ENCODE measurements at regions not wholly inside any gene's neighbourhood (a gene's known extent, or its start where the extent isn't known, plus 50 kb on each side); places are given as distances from the start of the nearest gene placed in this dataset.

DNA sequence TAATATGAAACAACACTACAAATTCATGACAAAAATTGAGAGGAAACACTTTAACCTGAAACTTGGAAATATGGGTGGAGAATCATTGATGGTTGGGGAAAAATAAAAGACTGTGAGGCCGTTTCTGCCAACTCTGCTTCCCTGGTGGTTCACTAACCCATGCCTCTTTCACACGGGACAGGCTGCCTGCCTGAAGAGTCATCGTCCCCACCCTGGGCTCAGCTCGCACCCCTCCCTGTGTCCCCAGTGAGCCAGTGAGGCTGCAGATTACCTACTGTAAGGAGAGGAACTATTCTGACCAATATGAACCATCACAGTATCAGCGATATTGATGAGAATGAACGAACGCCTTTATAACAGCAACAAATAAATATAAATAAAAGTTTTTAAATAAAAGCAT, 357.8 kb upstream of the CDH20 start:
- no peak for DNase-seq
- H3K36me3 Mint-ChIP-seq (ENCODE audit: low read depth): no peaks in the 10 kb centered on the region
- H3K27me3 Mint-ChIP-seq (ENCODE audit: low read depth): no peaks in the 10 kb centered on the region
- H3K9me3 Mint-ChIP-seq (ENCODE audit: insufficient read depth): no peaks in the 10 kb centered on the region
- no peak for ATAC-seq
- H3K4me1 Mint-ChIP-seq (ENCODE audit: low read depth): no peaks in the 10 kb centered on the region
- POLR2A ChIA-PET: no interaction called here
- H3K27ac Mint-ChIP-seq: no peak overlapping the region
- no peak overlapping the region for H3K4me3 Mint-ChIP-seq
- CTCF ChIA-PET: no interaction called here

DNA sequence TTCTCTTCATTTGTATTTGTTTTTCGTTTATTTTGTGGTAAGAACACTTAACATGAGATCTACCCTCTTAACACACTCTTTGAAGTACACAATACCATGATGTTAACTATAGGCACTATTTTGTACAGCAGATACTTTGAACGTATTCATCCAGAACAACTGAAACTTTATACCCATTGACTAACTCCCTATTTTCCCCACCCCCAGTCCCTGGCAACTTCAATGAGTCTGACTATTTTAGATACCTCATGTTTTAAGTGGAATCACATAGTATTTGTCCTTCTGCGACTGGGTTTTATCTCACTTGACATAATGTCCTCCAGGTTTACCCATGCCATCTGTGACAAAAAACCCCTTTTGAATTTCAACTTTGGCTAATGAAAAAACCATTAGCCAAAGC, 356.3 kb upstream of the CDH20 start:
- POLR2A ChIA-PET: no interaction called here
- CTCF ChIA-PET: no interaction called here
- no peak overlapping the region for H3K4me3 Mint-ChIP-seq
- DNase-seq (no peak), ATAC-seq (no peak)
- H3K27ac Mint-ChIP-seq: no peak overlapping the region
- no peaks in the 10 kb centered on the region for H3K27me3 Mint-ChIP-seq (ENCODE audit: low read depth)
- H3K36me3 Mint-ChIP-seq (ENCODE audit: low read depth): no peaks in the 10 kb centered on the region
- H3K4me1 Mint-ChIP-seq (ENCODE audit: low read depth): no peaks in the 10 kb centered on the region
- no peaks in the 10 kb centered on the region for H3K9me3 Mint-ChIP-seq (ENCODE audit: insufficient read depth)

DNA sequence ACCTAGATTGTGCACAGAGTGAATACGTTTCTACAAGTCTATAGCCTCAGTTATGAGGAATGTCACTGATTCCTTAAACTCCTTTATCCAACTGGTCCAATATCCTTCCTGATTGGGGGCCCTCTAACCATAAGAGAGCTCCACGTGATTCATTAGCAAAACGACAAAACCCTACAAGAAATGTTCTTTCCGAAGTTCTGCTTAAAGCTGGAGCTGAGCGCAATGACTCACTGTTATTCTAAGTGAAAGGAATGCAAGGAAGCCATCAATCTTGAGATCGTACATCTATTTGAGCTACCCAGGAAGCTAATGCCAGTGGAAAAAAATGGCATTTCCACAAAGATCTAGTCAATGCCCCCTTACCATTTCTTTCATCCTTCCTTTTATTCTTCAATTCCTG, 354.9 kb upstream of the CDH20 start:
- ATAC-seq (no peak), DNase-seq (no peak)
- no peaks in the 10 kb centered on the region for H3K36me3 Mint-ChIP-seq (ENCODE audit: low read depth)
- CTCF ChIA-PET: no interaction called here
- POLR2A ChIA-PET: no interaction called here
- no peaks in the 10 kb centered on the region for H3K27me3 Mint-ChIP-seq (ENCODE audit: low read depth)
- no peaks in the 10 kb centered on the region for H3K4me1 Mint-ChIP-seq (ENCODE audit: low read depth)
- H3K27ac Mint-ChIP-seq: no peak overlapping the region
- no peak overlapping the region for H3K4me3 Mint-ChIP-seq
- H3K9me3 Mint-ChIP-seq (ENCODE audit: insufficient read depth): no peaks in the 10 kb centered on the region

DNA sequence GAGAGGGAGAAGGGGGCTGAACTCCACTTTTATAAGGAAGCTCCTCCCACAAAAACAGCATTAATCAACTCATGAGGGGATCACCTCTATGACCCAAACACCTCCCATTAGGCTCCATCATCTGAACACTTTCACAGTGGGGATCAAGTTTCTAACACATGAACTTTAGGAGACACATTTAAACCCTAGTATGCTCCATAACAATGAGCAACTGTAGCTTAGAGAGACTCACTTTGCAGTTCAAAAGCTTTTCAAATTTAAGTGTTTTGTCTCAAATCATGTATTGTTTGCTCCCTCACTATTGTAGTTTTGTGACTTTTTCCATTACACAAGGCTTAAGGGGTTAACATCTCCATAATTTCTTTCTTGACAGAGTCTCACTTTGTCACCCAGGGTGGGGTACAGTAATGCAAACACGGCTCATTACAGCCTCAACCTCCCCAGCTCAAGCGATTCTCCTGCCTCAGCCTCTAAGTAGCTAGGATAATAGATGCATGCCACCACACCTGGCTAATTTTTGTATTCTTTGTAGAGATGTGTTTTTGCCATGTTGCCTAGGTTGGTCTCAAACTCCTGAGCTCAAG, 352.7 kb upstream of the CDH20 start:
- Mint-ChIP-seq H3K36me3 (ENCODE audit: low read depth) (no peaks in the 10 kb centered on the region), H3K4me1 (ENCODE audit: low read depth) (no peaks in the 10 kb centered on the region), H3K9me3 (ENCODE audit: insufficient read depth) (no peaks in the 10 kb centered on the region), H3K27ac (no peak overlapping the region), H3K4me3 (no peak overlapping the region), H3K27me3 (ENCODE audit: low read depth) (no peaks in the 10 kb centered on the region)
- ChIA-PET POLR2A (no interaction called here), CTCF (no interaction called here)
- no peak for ATAC-seq
- DNase-seq: no peak

DNA sequence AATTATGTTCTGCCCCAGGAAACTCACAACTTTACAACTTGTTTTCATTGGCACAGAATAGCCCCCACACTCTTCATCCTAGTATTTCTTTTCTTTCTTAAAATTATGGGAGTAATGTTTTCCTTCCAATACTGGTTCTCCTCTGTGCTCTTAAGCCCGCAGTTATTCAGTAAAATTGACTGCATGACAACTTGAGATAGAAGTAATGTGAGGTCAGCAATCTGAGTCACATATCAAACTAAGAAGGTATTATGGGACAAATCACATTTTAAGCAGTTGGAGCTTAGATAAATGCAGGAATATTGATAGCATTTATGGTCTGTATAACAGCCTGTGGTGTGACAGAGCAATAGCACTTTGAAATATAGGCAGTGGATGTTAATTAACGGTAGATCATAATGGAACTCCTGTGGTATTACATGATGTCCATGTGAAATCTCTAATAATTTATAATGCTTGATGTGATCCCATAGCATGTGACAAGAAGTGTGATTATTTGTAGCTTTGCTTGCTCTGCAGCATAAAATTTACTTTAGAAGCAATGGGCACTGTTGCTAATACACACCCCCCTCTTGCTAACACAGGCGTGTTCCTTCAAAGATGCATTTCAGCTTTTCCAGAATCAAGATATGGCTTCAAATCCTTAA, 351.4 kb upstream of the CDH20 start:
- POLR2A ChIA-PET: no interaction called here
- ATAC-seq: no peak
- Mint-ChIP-seq H3K27ac (no peak overlapping the region), H3K4me1 (ENCODE audit: low read depth) (no peaks in the 10 kb centered on the region), H3K36me3 (ENCODE audit: low read depth) (no peaks in the 10 kb centered on the region), H3K9me3 (ENCODE audit: insufficient read depth) (no peaks in the 10 kb centered on the region), H3K4me3 (no peak overlapping the region), H3K27me3 (ENCODE audit: low read depth) (no peaks in the 10 kb centered on the region)
- CTCF ChIA-PET: no interaction called here
- DNase-seq: no peak

DNA sequence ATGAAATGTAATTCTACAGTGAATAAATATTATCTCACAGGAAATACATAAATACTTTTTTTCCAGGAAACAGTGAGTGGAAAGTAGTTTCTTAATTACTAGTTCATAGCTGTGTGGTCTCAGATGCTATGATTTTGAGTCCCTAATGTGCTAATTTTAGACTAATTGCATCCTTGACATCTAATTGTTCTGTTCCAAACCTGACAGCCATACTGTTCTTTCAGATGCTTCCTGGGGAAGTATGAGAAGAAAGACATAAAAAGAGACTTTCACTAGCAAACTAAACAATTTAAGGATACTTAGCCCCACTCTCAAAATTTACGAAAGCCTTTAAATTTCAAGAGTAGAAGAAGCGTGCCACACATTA, 350.9 kb upstream of the CDH20 start:
- no peak for ATAC-seq
- Mint-ChIP-seq H3K9me3 (ENCODE audit: insufficient read depth) (no peaks in the 10 kb centered on the region), H3K27me3 (ENCODE audit: low read depth) (no peaks in the 10 kb centered on the region), H3K27ac (no peak overlapping the region), H3K4me1 (ENCODE audit: low read depth) (no peaks in the 10 kb centered on the region), H3K36me3 (ENCODE audit: low read depth) (no peaks in the 10 kb centered on the region), H3K4me3 (no peak overlapping the region)
- DNase-seq: no peak
- ChIA-PET CTCF (no interaction called here), POLR2A (no interaction called here)

DNA sequence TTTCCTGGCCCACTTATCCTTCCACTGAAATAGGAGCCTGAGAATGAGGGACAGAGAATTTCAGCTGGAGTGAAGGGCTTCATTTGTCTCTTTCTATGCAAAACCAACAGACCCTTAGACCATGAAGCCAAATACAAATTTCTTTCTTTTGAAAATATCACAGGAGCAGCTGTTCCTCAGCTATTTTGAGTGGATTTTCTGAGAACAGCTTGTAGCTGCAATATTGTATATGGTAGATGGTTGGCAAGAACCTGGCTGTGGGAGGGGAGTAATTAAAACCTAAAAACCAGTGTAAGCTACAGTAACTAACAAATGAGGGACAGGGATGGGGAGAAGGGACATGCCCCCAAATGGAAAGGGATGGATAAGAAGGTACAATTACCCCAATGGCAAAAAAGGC, 350.3 kb upstream of the CDH20 start:
- Mint-ChIP-seq H3K4me3 (no peak overlapping the region), H3K27ac (no peak overlapping the region), H3K9me3 (ENCODE audit: insufficient read depth) (no peaks in the 10 kb centered on the region), H3K36me3 (ENCODE audit: low read depth) (no peaks in the 10 kb centered on the region), H3K4me1 (ENCODE audit: low read depth) (no peaks in the 10 kb centered on the region), H3K27me3 (ENCODE audit: low read depth) (no peaks in the 10 kb centered on the region)
- ChIA-PET POLR2A (no interaction called here), CTCF (interaction anchor here (0.7 kb wide), 1 partner anchor 9 kb away, joined by 3 read pairs; no protein-coding TSS in a partner anchor)
- DNase-seq: no peak
- ATAC-seq: no peak

DNA sequence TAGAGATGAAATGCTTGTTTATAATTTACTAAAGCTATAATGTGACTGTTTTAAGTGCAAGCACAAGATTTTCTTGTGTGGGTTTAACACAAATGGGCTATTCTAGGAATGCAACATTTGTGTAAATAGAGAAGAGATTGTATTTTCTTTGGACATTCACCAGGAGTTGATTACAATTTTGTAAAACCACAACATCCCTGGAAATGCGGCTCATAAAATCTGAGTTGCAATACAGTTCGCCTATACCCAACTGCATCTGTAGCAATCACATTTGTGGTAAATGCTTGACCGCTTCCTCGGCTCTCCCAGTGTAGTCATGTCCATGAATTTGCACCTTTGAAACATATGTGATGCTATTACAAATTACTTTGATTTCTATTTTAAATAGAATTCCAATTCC, 348.7 kb upstream of the CDH20 start:
- Mint-ChIP-seq H3K27ac (no peak overlapping the region), H3K9me3 (ENCODE audit: insufficient read depth) (no peaks in the 10 kb centered on the region), H3K4me1 (ENCODE audit: low read depth) (no peaks in the 10 kb centered on the region), H3K36me3 (ENCODE audit: low read depth) (no peaks in the 10 kb centered on the region), H3K4me3 (no peak overlapping the region), H3K27me3 (ENCODE audit: low read depth) (no peaks in the 10 kb centered on the region)
- DNase-seq: no peak
- ChIA-PET POLR2A (no interaction called here), CTCF (no interaction called here)
- ATAC-seq: no peak

DNA sequence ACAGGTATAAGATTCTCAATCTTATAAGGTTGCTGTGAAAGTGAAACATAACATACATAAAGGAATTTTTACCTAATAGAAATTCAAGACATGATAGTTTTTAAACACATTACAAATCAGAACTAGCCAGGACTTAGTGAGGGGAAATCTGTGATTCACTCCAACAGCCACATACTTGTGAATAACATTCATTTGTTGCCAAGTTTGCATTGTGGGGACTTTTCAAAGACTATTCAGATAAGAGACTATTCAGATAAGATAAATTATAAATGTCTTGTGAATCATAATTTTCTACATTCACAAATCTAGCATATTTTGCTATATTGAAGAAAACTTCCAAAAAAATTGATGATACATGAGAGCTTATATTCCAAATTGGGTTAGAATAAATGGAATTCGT, 345.3 kb upstream of the CDH20 start:
- Mint-ChIP-seq H3K36me3 (ENCODE audit: low read depth) (no peaks in the 10 kb centered on the region), H3K4me3 (no peak overlapping the region), H3K27ac (no peak overlapping the region), H3K4me1 (ENCODE audit: low read depth) (no peaks in the 10 kb centered on the region), H3K9me3 (ENCODE audit: insufficient read depth) (peaks cover 9% of the 10 kb centered on the region), H3K27me3 (ENCODE audit: low read depth) (no peaks in the 10 kb centered on the region)
- DNase-seq (no peak), ATAC-seq (no peak)
- CTCF ChIA-PET: no interaction called here
- POLR2A ChIA-PET: no interaction called here

DNA sequence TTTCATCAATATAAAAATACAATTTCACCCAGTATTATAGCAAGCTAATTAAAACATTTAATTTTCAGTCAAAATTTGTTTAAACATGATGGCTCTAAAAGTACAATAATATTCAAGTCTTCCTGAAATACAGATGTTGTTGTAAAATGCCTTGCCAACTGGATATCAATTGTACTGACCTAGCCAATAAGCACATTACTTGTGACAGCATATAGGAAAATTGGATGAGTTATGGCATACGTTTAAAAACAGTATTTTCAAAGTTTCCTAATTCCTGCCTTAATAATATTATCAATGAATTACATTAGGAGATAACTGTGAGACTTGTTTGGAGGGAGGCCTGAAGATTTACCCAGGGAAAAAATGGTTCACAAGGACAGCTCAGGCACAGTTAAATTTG, 336.9 kb upstream of the CDH20 start:
- ATAC-seq (no peak), DNase-seq (no peak)
- H3K27me3 Mint-ChIP-seq (ENCODE audit: low read depth): no peaks in the 10 kb centered on the region
- POLR2A ChIA-PET: no interaction called here
- no peaks in the 10 kb centered on the region for H3K36me3 Mint-ChIP-seq (ENCODE audit: low read depth)
- no peaks in the 10 kb centered on the region for H3K9me3 Mint-ChIP-seq (ENCODE audit: insufficient read depth)
- no peak overlapping the region for H3K4me3 Mint-ChIP-seq
- no peak overlapping the region for H3K27ac Mint-ChIP-seq
- H3K4me1 Mint-ChIP-seq (ENCODE audit: low read depth): no peaks in the 10 kb centered on the region
- CTCF ChIA-PET: no interaction called here

DNA sequence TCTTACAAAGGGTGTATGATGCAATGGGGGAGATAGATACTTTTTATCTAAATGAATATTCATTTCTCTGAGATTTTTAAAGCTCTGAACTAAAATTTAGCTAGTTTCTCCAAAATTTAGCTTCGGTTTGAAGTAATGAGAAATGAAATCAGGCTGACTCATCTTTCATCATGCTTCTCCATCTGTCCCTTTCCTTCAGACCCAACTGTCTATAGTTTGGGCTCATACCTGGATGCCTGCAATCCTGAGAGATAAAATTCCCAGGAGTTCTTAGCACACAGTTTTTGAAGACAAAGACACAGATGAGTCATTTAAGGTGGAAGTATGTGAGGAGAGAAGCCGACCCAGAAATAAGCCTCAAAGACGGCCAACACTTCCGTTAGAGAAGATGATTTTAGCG, 336.4 kb upstream of the CDH20 start:
- ATAC-seq (no peak), DNase-seq (no peak)
- H3K36me3 Mint-ChIP-seq (ENCODE audit: low read depth): no peaks in the 10 kb centered on the region
- ChIA-PET CTCF (no interaction called here), POLR2A (no interaction called here)
- no peaks in the 10 kb centered on the region for H3K9me3 Mint-ChIP-seq (ENCODE audit: insufficient read depth)
- no peak overlapping the region for H3K4me3 Mint-ChIP-seq
- no peaks in the 10 kb centered on the region for H3K27me3 Mint-ChIP-seq (ENCODE audit: low read depth)
- no peaks in the 10 kb centered on the region for H3K4me1 Mint-ChIP-seq (ENCODE audit: low read depth)
- no peak overlapping the region for H3K27ac Mint-ChIP-seq

DNA sequence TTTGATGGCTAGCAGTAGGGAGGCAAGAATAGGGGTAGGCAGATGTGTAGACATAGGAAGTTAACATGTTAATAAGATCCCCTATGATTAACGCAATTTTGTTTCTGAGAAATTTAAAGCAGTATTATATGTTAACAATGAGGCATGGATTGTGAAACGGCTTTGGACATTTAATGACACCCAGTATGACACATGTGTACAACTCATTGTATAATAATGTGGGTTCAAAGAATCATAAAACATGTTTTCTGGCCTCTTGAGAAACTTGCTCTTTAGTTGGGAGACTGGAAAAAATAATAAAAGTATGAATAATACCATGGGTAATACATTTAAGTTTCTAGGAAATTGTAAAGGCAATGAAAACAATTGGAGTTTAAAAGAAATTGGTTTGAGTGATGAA, 332.1 kb upstream of the CDH20 start:
- CTCF ChIA-PET: no interaction called here
- ATAC-seq (no peak), DNase-seq (no peak)
- no peak overlapping the region for H3K4me3 Mint-ChIP-seq
- no peak overlapping the region for H3K27ac Mint-ChIP-seq
- H3K9me3 Mint-ChIP-seq (ENCODE audit: insufficient read depth): no peaks in the 10 kb centered on the region
- H3K36me3 Mint-ChIP-seq (ENCODE audit: low read depth): no peaks in the 10 kb centered on the region
- no peaks in the 10 kb centered on the region for H3K4me1 Mint-ChIP-seq (ENCODE audit: low read depth)
- H3K27me3 Mint-ChIP-seq (ENCODE audit: low read depth): no peaks in the 10 kb centered on the region
- POLR2A ChIA-PET: no interaction called here

DNA sequence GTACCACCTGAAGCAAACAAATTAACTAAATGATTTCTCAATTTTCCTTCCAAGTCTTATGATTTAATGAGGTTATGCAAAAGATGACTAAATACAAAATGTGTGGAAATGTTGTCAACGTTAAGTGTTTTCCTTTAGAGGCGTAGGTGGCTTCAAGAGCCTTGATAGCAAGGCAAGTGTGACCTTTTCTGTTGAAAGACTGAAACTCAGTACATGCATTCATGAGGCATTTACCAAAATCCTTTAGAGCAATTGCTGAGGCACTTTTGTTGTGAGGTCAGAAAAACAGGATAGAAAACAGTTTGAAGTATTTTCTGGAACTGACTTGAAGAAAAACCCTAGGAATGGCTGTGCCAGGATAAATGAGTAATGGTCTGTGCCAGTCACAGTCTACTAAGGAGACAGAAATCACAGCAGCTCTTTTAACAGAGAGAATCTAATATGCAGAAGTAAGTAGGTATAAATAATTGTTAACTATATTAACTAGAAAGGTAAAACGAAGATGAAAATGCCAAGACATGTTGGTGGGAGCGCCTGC, 326.5 kb upstream of the CDH20 start:
- no peaks in the 10 kb centered on the region for H3K36me3 Mint-ChIP-seq (ENCODE audit: low read depth)
- H3K27ac Mint-ChIP-seq: no peak overlapping the region
- H3K4me3 Mint-ChIP-seq: no peak overlapping the region
- POLR2A ChIA-PET: no interaction called here
- CTCF ChIA-PET: no interaction called here
- H3K4me1 Mint-ChIP-seq (ENCODE audit: low read depth): no peaks in the 10 kb centered on the region
- DNase-seq (no peak), ATAC-seq (no peak)
- H3K27me3 Mint-ChIP-seq (ENCODE audit: low read depth): no peaks in the 10 kb centered on the region
- peaks cover 8% of the 10 kb centered on the region for H3K9me3 Mint-ChIP-seq (ENCODE audit: insufficient read depth)

Measured in activated CD8-positive, alpha-beta T cell treated with anti-CD3 and anti-CD28 coated beads, Interleukin-2, amount 10 ng/mL, durations not matched to agents 7 days and 5 days (primary cell).